GM12874 (cell line): ENCODE measurements at regions not wholly inside any gene's neighbourhood (a gene's known extent, or its start where the extent isn't known, plus 50 kb on each side); places are given as distances from the start of the nearest gene placed in this dataset.

Experiments used
- TF ChIP-seq, protein P1 (sequence below): IDR thresholded peaks from 2 replicates; pipeline ENCODE4 v1.5.1; 2011; ENCODE audit warnings: low read depth, mild to moderate bottlenecking, control low read depth, low read length, moderate library complexity; ENCODE audit not compliant: insufficient read depth

DNA sequence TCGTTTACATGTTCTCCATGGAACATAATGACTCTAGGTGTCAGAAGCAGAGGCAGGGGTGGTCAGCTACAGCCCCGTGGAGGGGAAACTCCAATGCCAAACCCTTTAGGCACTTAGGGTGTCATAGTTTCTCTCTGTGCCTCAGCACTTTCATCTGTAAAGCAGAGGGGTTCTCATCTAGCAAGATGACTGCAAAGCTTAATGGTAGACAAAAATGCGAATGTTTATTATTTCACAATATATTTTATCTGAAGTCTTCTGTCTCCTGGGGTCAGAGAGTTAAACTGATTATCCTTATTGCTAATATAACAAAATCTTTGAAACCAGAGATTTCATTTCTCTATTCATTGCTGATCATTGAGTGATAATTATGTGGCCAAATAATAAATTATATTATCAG lies 522.5 kb downstream of the TSN start:
- TF ChIP-seq, protein P1, sequence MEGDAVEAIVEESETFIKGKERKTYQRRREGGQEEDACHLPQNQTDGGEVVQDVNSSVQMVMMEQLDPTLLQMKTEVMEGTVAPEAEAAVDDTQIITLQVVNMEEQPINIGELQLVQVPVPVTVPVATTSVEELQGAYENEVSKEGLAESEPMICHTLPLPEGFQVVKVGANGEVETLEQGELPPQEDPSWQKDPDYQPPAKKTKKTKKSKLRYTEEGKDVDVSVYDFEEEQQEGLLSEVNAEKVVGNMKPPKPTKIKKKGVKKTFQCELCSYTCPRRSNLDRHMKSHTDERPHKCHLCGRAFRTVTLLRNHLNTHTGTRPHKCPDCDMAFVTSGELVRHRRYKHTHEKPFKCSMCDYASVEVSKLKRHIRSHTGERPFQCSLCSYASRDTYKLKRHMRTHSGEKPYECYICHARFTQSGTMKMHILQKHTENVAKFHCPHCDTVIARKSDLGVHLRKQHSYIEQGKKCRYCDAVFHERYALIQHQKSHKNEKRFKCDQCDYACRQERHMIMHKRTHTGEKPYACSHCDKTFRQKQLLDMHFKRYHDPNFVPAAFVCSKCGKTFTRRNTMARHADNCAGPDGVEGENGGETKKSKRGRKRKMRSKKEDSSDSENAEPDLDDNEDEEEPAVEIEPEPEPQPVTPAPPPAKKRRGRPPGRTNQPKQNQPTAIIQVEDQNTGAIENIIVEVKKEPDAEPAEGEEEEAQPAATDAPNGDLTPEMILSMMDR, result no peak

DNA sequence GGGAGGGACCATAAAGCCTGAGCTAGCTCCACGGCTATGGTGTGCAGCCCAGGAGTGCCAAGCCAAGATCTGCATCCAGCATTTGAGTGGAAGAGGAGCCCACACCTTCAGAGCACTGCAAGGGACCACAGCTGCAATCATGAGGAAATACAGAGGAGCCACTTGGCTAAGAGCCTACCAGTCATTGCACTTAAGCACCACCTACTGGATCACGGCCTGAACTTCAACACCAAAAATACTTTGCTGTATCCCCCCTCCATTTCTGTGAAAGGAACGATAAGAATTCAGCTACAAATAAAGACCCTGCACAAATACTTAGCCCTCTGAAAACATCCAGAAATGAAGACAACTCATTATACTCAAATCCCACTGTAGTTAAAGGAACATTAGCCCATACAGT lies 545.3 kb downstream of the TSN start:
- TF ChIP-seq, protein P1, result peak; percentile 12; the same call in 1 of the 2 replicates

DNA sequence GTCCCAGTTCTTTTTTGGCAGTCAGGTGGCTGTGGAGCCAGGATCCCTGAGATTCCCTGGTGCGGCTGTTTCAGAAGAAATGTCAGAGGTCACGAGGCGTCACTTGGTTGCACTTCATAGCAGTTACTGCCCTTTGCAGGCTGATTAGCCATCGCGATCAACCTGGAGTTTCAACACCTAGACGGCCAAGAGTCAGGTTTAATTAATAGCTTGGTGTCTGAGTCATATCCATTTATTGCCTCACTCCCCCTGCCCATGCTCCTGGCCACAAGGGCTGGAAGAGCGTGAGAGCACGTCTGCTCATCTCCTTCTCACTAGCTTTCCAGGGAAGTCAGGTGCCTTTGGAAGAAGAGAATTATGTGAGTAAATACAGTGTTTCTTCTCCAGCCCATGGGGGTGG lies 552.3 kb downstream of the TSN start:
- TF ChIP-seq, protein P1, result no peak

- TF ChIP-seq, protein P1, result no peak
Observed at GRCh38 chr2:122315306-122315705, 559.9 kb downstream of the TSN start.

- TF ChIP-seq, protein P1, result no peak
Observed at GRCh38 chr2:122319539-122320132, 564.2 kb downstream of the TSN start.

GRCh38 chr2:122322815-122323214 lies 567.4 kb downstream of the TSN start:
- TF ChIP-seq, protein P1, result no peak

GRCh38 chr2:122323927-122324326 lies 568.5 kb downstream of the TSN start:
- TF ChIP-seq, protein P1, result no peak
